ENCODE measurements at regions not wholly inside any gene's neighbourhood (a gene's known extent, or its start where the extent isn't known, plus 50 kb on each side); places are given as distances from the start of the nearest gene placed in this dataset.

- DNase-seq = no peak
- H4K20me1 ChIP-seq (ENCODE audit: insufficient read depth, low read length) = no peaks in the 10 kb centered on the region
- no peak overlapping the region for H3K9ac ChIP-seq (ENCODE audit: insufficient read depth, low read length, poor library complexity, severe bottlenecking)
- Mint-ChIP-seq H3K36me3 (no peaks in the 10 kb centered on the region), H3K4me3 (no peak overlapping the region), H3K27ac (no peak overlapping the region), H3K4me1 (no peaks in the 10 kb centered on the region), H3K27me3 (ENCODE audit: low read depth in 3 of 3) (peaks cover 0 to 6% (median 3%) of the 10 kb centered on the region in 3 donors), H3K9me3 (peaks cover 0 to 9% (median 0%) of the 10 kb centered on the region in 7 donors)
- H3K27ac ChIP-seq (ENCODE audit: low read depth in 1 of 2, low read length in 2 of 2) = no peak overlapping the region
- WGBS (ENCODE audit: insufficient coverage) = 0% methylated on average over 1 of the region's 2 CpGs
- no peaks in the 10 kb centered on the region for H3K36me3 ChIP-seq (replicated peaks in 1 of 2; ENCODE audit: control insufficient read depth in 1 of 2, insufficient read depth in 2 of 2, low read length in 2 of 2)
- H3K9me3 ChIP-seq (replicated peaks in 1 of 2; ENCODE audit: control insufficient read depth in 1 of 2, insufficient read depth in 1 of 2, low read length in 2 of 2) = no peaks in the 10 kb centered on the region
- no peak for TF ChIP-seq CTCF (IDR thresholded peaks at IDR 0.05)
- no peak overlapping the region for H2AFZ ChIP-seq (ENCODE audit: insufficient read depth, low read depth, low read length, poor library complexity, severe bottlenecking)
- H3K4me1 ChIP-seq (ENCODE audit: control insufficient read depth in 1 of 2, insufficient read depth in 2 of 2, low read length in 2 of 2) = no peaks in the 10 kb centered on the region
- no peaks in the 10 kb centered on the region for H3K79me2 ChIP-seq (ENCODE audit: insufficient read depth, low read length)
- H3K4me2 ChIP-seq (replicated peaks; ENCODE audit: extremely low read depth, low read length, poor library complexity, severe bottlenecking) = no peak overlapping the region
- intact Hi-C loops (cut with micrococcal nuclease) = no loop called here
- no peaks in the 10 kb centered on the region for H3K27me3 ChIP-seq (ENCODE audit: control insufficient read depth in 2 of 2, insufficient read depth in 2 of 2, low read length in 2 of 2)
- H3K4me3 ChIP-seq (replicated peaks in 1 of 3; ENCODE audit: low read depth in 2 of 3, low read length in 3 of 3) = no peak overlapping the region
Observed at GRCh38 chr14:38039496-38039895, 168.2 kb upstream of the SSTR1 start.

- no peaks in the 10 kb centered on the region for H4K20me1 ChIP-seq (ENCODE audit: insufficient read depth, low read length)
- no peak overlapping the region for H3K4me2 ChIP-seq (replicated peaks; ENCODE audit: extremely low read depth, low read length, poor library complexity, severe bottlenecking)
- no peaks in the 10 kb centered on the region for H3K36me3 ChIP-seq (replicated peaks in 1 of 2; ENCODE audit: control insufficient read depth in 1 of 2, insufficient read depth in 2 of 2, low read length in 2 of 2)
- no peak overlapping the region for H3K9ac ChIP-seq (ENCODE audit: insufficient read depth, low read length, poor library complexity, severe bottlenecking)
- Mint-ChIP-seq H3K9me3 (peaks cover 0 to 6% (median 0%) of the 10 kb centered on the region in 7 donors), H3K27ac (no peak overlapping the region), H3K4me3 (no peak overlapping the region), H3K36me3 (no peaks in the 10 kb centered on the region), H3K4me1 (no peaks in the 10 kb centered on the region), H3K27me3 (ENCODE audit: low read depth in 3 of 3) (peaks cover 0 to 6% (median 1%) of the 10 kb centered on the region in 3 donors)
- TF ChIP-seq CTCF (IDR thresholded peaks at IDR 0.05) = no peak
- no peak overlapping the region for H3K4me3 ChIP-seq (replicated peaks in 1 of 3; ENCODE audit: low read depth in 2 of 3, low read length in 3 of 3)
- no peak overlapping the region for H2AFZ ChIP-seq (ENCODE audit: insufficient read depth, low read depth, low read length, poor library complexity, severe bottlenecking)
- DNase-seq = no peak
- no peaks in the 10 kb centered on the region for H3K27me3 ChIP-seq (ENCODE audit: control insufficient read depth in 2 of 2, insufficient read depth in 2 of 2, low read length in 2 of 2)
- 67% methylated on average over 1 of the region's 1 CpG for WGBS (ENCODE audit: insufficient coverage)
- intact Hi-C loops (cut with micrococcal nuclease) = no loop called here
- H3K27ac ChIP-seq (ENCODE audit: low read depth in 1 of 2, low read length in 2 of 2) = no peak overlapping the region
- no peaks in the 10 kb centered on the region for H3K4me1 ChIP-seq (ENCODE audit: control insufficient read depth in 1 of 2, insufficient read depth in 2 of 2, low read length in 2 of 2)
- no peaks in the 10 kb centered on the region for H3K79me2 ChIP-seq (ENCODE audit: insufficient read depth, low read length)
- H3K9me3 ChIP-seq (replicated peaks in 1 of 2; ENCODE audit: control insufficient read depth in 1 of 2, insufficient read depth in 1 of 2, low read length in 2 of 2) = no peaks in the 10 kb centered on the region
Observed at GRCh38 chr14:38040411-38040810, 167.3 kb upstream of the SSTR1 start.

Measured in CD14-positive monocyte (primary cell).